Stimulated activated CD8-positive, alpha-beta memory T cell treated with anti-CD3 and anti-CD28 coated beads, Interleukin-4, amount 100 ng/mL, for 4 hours (primary cell): ENCODE measurements at regions not wholly inside any gene's neighbourhood (a gene's known extent, or its start where the extent isn't known, plus 50 kb on each side); places are given as distances from the start of the nearest gene placed in this dataset.
"Not testable (repeated sequence)": the region's sequence is repeated elsewhere in the genome, so short reads cannot be mapped to it uniquely, and the experiment has no call there.

Experiments used
- DNase-seq, 2 donors: peaks; one replicate each; pipeline ENCODE4 v3.0.0-alpha.2; 2020; ENCODE audit warnings: low read depth in 2 of 2, low spot score in 1 of 2

DNA sequence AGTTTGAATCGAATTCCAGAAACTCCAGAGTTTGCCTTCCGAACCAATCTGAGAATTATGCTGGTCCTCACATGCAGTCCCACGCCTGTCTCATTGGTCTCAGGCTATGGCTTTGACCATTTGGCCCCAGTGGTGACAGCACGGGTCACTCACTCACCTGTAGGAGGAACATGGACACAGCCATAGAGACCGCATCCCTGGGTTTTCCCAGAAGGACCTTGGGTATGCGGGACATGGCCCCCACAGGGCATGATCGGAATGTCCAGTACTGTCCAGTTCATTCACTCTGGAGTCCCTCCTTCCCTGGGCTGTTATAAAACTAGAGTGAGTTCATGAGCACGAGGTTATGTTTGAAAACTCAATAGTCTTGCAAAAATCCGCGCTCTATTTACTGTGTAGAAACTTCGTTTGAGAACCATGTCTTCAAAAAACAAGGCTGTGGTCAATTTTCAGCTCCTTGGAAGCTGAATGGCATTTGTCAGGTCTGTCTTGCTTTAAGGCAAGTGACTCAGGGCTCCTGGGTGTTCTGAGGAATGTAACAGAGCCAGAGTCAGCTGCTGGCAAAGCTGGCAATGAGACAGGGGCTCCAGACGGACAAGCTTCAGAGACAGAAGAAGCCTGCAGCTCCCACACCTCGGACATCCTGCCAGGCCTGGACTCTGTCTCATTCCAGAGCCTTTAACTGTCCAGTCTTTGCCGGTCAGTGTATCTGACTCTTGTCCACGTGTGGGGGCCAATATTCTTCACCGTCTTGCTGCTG lies 86.7 kb upstream of the TMEM18 start:
- DNase-seq: no peak

DNA sequence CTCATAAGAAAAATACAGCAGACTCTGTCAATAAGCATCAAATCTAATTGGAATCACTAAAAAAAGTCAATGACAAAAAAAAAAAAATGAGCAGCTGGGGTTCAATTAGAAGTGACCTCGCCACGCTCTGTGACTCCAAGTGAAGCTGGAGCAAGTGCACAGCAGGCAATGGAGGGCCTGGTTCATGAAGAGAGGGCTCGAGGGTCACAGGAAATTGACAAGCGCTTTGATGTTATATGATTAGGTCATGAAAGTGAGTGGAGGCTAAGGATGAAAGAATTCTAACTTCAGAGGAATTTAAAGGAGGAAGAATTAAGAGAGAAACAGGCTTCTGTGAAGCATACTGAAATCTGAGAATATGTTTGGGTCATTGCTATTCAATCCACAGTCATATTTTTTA lies 85.4 kb upstream of the TMEM18 start:
- no peak for DNase-seq

DNA sequence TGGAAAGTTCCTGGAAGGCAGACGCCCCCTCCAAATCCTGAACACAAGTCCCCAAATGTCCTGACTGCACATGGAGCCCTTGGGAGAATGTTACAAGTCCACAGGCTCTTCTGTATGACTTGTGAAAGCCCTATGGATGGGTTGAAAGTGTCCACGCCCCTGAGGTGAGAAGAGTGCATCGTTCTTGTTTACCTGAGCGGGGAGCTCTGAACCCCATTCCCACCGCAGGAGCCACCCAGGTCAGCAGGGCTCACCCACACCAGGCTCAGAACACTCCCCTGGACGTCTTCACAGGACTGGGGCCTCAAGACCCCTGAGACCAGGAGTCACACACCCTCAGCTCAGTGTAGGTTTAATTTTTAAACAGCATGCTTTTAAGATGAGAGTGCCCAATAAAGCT lies 84.2 kb upstream of the TMEM18 start:
- no peak for DNase-seq

DNA sequence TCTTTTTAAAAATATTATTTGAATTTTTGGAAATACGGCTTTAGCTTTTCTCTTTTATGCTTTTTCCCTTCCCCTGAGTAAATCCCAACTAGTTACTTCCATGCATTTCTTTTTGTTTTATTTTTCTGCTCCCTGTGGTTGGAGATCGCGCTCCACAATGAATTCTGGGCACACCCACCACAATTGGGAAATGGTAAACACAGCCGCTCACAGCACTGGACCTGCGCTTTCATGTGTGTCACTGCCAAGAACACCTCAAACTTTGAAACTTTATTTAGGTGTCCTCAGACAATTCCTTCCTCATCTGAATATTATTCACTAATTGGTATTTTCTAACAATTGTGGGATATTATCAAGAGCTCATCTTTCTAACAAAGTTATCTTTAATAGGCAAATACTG lies 82.8 kb upstream of the TMEM18 start:
- DNase-seq: no peak

DNA sequence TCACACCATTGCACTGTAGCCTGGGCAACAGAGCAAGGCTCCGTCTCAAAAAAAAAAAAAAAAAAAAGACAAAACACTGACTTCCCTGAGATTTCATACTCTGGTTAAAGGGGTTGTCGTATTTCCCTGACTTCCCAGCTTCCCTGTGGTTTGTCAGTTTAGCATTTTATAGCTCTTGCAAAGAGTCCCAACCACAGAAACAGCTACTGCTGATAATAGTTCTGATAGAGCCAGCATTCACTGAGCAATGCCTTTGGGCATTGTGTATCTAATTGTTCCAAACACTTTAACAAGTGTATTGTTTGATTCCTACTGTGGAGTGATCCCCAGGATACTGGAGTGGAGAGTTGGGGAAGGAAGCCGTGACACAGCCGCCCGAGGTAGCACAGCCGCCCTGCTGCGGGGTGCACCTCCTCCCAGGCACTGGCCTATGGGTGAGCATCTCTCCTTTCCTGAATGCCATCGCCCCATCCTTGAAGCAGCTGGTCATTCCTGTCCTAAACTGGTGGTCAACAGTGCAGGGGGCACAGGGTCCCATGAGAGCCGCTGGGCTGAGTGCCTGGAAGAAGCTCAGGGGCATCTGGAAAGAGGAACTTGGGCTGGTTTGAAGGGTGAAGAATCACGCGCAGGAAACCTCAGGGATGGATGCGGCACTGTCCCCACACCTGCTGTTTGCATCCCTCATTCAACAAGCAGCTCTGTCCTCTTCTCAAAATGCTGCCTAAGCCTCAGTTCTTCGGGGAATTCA lies 81.0 kb upstream of the TMEM18 start:
- DNase-seq: no peak

DNA sequence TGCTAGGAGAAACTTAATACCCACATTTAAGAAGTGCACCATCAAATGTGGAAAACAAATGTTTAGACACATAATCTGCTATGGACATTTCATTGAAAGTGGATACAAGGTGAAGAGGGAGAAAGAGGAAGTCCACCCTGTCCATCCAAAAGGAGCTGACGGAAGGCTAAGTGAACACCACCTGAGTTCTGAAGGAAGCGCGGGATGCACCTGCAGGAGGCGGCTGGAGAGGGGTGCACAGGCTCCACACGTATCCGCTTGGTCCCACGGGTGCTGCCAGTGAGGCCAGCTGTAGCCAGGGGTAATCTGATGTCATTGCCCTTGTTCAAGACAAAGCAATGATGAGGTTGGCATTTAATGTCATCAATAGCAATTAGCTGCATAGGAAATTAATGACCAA lies 75.9 kb upstream of the TMEM18 start:
- DNase-seq: no peak

DNA sequence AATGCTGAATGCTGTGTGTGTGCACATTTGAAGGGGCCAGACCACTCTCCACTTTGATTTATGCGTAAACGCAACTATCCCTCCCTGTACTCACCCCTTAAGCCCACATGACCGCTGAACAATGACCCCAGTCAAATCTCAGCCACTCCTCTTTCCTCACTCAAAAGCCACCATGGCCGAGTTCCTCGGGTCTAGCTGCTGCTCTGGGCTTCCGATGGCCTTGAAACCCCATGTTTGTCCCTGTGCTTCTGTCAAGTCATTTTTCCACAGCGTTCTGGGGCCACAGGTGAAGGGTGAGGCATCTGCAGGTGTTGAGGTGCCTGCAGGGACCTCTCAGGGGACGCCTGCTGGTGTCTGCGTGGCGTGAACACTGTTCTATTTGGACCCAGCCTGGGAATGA lies 74.3 kb upstream of the TMEM18 start:
- DNase-seq: no peak

DNA sequence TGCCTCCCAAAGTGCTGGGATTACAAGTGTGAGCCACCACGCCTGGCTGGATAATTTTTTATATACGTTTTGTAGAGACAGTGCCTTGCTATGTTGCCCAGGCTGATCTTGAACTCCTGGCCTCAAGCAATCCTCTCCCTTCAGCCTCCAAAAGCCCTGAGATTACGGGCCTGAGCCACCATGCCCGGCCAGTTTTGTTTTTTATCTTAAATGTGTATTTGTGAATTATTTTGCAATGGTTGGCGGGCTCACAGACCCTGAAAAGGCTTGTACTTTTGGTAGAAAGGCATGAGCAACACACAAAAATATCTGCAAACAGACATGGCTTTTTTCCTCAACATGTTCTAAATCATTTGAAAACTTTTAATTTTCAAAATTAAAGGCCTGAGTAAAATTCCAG lies 73.4 kb upstream of the TMEM18 start:
- no peak for DNase-seq

DNA sequence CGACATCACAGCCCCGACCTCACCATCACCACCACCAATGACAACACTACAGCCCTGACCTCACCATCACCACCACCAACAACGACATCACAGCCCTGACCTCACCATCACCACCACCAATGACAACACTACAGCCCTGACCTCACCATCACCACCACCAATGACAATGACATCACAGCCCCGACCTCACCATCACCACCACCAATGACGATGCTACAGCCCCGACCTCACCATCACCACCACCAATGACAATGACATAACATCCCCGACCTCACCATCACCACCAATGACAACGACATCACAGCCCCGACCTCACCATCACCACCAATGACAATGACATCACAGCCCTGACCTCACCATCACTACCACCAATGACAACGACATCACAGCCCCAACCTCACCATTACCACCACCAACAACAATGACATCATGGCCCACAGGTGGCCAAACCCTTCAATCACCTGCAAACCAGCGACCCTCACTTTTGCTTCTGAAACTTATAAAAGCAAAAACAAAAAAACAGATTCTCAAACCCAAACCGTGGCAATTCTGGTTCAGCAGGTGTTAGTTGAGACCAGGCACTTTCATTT lies 70.7 kb upstream of the TMEM18 start:
- DNase-seq: no peak

DNA sequence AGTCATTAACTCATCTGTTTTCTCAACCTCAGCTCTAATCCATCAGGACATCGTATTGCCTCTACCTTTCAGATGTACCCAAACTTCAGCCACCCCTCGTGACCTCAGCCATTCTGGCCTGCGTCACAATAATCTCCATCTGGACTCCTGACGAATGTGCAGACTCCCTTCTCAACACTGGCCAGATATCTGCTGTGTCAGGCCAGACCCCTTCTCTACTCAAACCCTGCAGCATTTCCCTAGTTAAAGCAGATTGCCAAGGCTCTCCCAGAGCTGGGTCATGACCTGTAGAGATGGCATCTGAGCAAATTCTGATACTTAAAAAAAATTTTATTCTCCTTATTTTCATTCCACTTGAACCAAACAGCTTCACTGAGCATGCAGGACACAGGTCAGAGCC lies 69.5 kb upstream of the TMEM18 start:
- no peak for DNase-seq

DNA sequence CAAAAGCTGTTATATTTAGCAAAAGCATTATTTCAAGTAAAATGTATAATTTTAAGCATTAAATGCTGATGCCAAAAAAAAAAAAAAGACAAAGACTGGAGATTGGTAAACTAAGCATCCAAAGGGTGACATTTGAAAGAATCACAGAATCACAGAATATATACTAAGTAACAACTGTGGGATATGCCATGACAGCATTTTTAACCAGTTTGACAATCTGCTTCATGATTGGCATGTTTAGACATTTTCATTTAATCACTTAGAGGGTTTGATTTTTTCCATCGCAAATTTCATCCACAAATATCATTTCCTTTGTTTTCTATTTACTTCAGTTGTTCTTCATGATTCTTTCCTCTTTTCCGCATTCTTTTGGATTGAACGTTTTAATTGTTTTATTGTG lies 66.9 kb upstream of the TMEM18 start:
- no peak for DNase-seq

DNA sequence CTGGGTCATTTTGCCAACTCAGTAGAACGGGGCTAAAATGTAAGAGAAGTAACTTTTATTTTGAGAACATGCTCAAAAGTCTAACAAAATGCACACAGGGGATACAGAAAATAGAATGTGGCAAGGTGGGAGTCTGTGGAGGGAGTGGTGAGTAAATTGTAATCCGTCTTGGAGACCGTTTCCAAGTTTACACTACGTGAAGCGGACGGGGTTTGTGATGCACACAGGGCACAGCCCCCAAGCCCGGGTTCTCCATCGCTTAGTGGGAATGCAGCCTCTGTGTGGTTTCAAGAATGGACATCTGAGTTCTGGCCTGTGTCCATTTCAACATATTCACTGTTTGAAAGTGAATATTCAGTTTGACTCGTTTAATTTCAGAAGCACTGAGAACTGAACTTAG lies 65.0 kb upstream of the TMEM18 start:
- DNase-seq: no peak

DNA sequence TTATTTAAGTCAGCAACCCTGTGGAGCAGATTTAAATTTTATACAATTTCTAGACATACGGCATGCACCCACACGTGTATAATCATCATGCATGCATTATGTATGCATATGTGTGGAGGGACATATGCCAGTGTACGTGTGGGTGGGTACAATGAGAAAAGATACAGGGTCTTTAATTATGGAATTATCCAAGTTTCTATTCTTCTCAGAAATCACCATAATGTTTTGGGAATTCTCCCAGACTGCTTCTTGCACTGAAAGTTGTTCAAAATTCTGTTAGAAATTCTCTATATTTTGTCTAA lies 63.9 kb upstream of the TMEM18 start:
- DNase-seq: no peak

DNA sequence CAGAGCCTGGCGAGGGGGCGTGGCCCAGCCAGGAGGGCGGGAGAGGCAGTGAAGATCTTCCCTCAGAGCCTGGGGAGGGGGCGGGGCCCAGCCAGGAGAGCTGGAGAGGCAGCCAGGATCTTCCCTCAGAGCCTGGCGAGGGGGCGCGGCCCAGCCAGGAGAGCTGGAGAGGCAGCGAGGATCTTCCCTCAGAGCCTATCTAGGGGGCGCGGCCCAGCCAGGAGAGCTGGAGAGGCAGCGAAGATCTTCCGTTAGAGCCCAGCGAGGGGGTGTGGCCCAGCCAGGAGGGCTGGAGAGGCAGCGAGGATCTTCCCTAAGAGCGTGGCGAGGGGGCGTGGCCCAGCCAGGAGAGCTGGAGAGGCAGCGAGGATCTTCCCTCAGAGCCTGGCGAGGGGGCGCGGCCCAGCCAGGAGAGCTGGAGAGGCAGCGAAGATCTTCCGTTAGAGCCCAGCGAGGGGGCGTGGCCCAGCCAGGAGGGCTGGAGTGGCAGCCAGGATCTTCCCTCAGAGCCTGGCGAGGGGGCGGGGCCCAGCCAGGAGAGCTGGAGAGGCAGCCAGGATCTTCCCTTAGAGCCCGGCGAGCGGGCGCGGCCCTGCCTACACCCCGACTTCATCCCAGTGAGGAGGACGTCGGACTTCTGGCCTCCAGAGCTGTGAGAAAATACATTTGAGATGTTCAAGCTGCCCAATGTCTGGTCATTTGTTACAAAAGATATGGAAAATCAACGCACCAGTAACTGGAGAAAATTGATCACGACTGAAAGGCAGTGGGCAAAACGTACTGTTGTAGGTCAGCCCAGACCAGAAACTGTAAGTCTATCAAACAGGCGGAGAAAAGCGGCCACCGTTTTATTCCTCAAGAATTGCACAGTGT lies 63.4 kb upstream of the TMEM18 start:
- DNase-seq: not testable (repeated sequence)

DNA sequence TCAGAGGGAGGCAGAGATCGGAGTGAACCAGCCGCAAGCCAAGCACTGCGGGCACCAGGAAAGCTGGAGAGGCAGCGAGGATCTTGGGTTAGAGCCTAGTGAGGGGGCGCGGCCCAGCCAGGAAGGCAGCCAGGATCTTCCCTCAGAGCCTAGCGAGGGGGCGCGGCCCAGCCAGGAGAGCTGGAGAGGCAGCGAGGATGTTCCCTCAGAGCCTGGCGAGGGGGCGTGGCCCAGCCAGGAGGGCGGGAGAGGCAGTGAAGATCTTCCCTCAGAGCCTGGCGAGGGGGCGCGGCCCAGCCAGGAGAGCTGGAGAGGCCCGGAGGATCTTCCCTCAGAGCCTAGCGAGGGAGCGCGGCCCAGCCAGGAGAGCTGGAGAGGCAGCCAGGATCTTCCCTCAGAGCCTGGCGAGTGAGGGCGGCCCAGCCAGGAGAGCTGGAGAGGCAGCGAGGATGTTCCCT lies 62.7 kb upstream of the TMEM18 start:
- DNase-seq: not testable (repeated sequence)

DNA sequence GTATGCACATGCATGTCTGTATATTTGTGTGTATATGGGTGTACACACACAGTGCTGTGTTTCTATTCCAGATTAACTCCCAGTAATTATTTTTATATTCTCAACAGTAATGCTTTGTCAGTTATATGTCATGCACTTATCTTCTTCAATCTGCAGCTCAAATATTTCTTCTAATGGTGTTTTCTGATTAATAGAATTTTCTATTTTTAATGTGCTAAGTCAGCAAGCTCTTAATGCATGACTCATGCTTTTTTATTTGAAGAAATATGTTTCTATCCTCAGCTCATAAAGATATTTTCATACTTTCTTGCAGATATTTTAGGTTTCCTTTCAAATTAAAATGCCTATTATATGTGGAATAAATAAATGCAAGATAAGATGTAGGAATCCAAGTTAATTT lies 59.7 kb upstream of the TMEM18 start:
- DNase-seq: no peak

DNA sequence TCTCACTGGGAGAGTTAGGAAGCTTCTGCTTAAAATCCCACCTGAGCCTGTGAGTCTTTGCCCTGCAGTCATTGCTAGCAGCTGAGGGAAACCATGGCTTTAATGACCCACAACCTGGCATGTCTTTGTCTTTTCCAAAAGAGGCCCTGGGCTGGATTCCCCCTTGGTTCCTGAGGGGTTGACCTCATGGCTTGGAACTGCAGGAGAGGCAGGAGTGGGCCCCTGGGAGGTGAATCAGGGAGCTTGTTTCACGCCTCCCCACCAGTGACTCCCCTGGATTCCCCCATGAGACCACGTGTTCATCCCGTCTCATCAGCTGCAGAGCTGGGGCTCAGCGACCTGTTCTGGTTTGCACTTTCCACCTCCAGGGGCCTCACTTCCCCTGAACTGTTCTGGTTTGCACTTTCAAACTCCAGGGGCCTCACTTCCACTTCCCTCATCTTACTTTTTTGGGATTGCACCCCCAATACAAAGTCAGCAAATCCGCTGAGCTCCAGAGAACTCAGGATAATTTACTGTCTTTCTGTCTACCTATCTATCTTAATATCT lies 58.5 kb upstream of the TMEM18 start:
- no peak for DNase-seq

DNA sequence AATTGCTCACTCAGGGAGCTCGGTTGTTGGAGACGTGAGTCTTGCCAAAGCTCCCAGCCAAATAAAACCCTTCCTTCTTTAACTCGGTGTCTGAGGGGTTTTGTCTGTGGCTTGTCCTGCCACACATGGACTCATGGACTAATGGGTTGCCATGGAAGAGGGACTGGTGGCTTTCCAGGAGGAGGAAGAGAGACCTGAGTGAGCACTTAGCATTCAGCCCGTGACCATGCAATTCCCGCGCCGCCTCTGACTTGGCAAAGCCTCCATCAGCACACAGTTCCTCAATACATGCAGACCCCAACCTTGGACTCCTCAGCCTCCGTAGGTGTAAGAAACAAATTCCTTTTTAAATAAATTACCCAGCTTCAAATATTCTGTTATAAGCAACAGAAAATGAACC lies 57.3 kb upstream of the TMEM18 start:
- DNase-seq: no peak

DNA sequence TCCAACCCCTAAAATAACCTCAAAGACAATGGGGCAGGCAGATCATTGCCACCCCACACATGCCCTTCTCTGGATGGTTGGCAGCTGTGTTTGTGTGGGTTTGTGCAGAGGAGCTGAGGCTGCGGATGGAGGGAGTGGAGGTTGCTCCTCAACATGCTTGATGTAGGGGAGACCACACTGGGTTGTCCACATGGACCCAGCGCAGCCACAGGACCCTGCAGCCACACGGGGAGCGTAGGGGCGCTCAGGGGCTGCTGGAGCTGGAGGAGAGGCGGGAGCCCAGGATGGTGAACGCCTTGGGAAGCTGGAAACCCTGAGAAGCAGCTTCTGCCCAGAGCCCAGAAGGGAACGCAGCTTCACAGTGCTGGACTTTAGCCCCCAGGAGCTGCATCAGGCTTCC lies 56.3 kb upstream of the TMEM18 start:
- DNase-seq: no peak

DNA sequence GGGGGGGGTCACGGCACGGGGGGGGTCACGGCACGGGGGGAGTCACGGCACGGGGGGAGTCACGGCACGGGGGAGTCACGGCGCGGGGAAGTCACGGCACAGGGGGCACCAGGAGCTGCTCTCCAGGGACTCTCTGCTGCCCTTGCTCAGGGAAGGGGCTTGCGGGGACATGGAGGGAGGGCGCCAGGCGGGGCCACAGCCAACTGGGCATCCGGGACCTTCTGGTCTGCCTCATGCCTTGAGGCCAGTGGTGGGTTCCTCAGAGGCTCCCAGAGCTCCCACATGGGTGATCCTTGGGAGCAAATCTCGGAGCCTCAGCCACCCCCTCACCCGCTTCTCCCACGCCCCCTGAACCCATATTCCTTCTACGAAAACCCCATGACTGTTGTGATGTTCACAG lies 55.8 kb upstream of the TMEM18 start:
- no peak for DNase-seq

DNA sequence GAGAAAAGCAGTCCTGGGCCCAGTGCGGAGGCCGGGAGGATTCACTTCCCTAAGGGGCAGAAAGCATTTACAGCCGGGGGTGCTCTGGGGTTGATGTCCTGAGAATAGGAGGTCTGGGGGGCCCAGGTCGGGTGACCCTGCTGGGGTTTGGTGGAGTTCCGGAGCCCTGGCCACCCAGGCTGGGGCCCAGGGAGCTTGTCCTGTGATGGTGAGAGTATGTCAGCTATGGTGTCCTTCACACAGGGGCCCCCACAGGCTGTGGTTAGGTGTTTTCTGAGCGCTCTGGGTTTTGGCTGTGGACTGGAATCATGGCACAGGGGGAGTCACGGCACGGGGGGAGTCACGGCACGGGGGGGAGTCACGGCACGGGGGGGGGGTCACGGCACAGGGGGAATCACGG lies 54.5 kb upstream of the TMEM18 start:
- no peak for DNase-seq
